ENCODE measurements at regions not wholly inside any gene's neighbourhood (a gene's known extent, or its start where the extent isn't known, plus 50 kb on each side); places are given as distances from the start of the nearest gene placed in this dataset.

DNA sequence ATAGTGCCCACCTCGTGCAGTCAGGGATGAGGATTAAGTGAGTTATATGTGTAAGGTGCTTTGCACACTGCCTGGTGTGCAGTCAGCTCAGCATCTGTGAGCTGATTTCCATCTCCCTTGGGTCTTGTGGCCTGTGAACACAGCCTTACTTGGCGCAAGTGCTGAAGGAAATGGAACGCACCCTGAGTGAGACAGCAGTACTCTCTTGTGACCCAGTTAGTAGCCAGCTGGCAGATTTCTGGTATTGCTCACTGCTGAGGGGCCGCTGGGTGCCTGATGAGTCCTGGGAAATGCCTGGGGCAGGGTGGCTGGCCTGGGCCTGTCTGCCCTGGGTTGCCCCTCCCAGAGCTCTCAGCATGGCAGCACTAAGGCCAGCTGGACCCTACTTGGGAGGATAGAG lies 90.9 kb upstream of the BOD1 start:
- CTCF ChIA-PET: interaction anchor here (0.7 kb wide), 1 partner anchor 80 kb away, joined by 4 read pairs; no protein-coding TSS in a partner anchor
- no peaks in the 10 kb centered on the region for H3K4me1 ChIP-seq (ENCODE audit: control insufficient read depth, insufficient read depth, low read length)

DNA sequence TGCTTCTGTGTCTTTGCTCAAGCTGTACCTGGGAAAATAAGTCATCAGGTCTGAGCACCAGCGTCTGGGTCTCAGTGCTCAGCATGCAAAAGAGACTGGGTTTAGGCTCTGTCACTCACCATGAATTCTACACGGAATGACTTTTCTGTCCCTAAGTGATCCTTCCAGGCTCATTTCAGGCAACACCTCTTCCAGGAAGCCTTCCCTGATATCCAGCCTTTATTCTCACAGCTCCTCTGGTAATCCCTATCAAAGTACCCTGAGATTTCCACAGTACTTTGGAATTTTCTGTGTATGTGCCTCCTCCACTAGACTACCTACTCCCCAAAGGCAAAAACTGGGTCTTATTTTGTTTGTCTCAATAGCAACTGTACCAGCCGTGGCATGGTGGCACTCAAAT lies 92.7 kb upstream of the BOD1 start:
- H3K4me3 ChIP-seq (ENCODE audit: low read depth, low read length): no peak overlapping the region
- CTCF ChIA-PET: interaction anchor here (0.6 kb wide), 1 partner anchor 17 kb away, joined by 3 read pairs; no protein-coding TSS in a partner anchor
- H3K9me3 ChIP-seq (ENCODE audit: control insufficient read depth, insufficient read depth, low read depth, low read length): no peaks in the 10 kb centered on the region
- H3K36me3 ChIP-seq (ENCODE audit: control insufficient read depth in 2 of 2, insufficient read depth in 1 of 2, low read length in 2 of 2): no peaks in the 10 kb centered on the region
- H3K4me1 ChIP-seq (ENCODE audit: control insufficient read depth, insufficient read depth, low read length): no peaks in the 10 kb centered on the region
- no peak overlapping the region for H3K27ac ChIP-seq (ENCODE audit: extremely low read depth, low read depth, low read length)
- TF ChIP-seq, protein P1, sequence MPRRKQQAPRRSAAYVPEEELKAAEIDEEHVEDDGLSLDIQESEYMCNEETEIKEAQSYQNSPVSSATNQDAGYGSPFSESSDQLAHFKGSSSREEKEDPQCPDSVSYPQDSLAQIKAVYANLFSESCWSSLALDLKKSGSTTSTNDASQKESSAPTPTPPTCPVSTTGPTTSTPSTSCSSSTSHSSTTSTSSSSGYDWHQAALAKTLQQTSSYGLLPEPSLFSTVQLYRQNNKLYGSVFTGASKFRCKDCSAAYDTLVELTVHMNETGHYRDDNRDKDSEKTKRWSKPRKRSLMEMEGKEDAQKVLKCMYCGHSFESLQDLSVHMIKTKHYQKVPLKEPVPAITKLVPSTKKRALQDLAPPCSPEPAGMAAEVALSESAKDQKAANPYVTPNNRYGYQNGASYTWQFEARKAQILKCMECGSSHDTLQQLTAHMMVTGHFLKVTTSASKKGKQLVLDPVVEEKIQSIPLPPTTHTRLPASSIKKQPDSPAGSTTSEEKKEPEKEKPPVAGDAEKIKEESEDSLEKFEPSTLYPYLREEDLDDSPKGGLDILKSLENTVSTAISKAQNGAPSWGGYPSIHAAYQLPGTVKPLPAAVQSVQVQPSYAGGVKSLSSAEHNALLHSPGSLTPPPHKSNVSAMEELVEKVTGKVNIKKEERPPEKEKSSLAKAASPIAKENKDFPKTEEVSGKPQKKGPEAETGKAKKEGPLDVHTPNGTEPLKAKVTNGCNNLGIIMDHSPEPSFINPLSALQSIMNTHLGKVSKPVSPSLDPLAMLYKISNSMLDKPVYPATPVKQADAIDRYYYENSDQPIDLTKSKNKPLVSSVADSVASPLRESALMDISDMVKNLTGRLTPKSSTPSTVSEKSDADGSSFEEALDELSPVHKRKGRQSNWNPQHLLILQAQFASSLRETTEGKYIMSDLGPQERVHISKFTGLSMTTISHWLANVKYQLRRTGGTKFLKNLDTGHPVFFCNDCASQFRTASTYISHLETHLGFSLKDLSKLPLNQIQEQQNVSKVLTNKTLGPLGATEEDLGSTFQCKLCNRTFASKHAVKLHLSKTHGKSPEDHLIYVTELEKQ (tag by site-specific recombination; IDR thresholded peaks at IDR 0.05; ENCODE audit: borderline replicate concordance): no peak
- TF ChIP-seq ZNF530 (tag by site-specific recombination; IDR thresholded peaks at IDR 0.05; ENCODE audit: low read depth): no peak
- TF ChIP-seq, protein P2, sequence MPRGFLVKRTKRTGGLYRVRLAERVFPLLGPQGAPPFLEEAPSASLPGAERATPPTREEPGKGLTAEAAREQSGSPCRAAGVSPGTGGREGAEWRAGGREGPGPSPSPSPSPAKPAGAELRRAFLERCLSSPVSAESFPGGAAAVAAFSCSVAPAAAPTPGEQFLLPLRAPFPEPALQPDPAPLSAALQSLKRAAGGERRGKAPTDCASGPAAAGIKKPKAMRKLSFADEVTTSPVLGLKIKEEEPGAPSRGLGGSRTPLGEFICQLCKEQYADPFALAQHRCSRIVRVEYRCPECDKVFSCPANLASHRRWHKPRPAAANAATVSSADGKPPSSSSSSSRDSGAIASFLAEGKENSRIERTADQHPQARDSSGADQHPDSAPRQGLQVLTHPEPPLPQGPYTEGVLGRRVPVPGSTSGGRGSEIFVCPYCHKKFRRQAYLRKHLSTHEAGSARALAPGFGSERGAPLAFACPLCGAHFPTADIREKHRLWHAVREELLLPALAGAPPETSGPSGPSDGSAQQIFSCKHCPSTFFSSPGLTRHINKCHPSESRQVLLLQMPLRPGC (tag by site-specific recombination; IDR thresholded peaks at IDR 0.05): no peak
- no peak for TF ChIP-seq KLF9 (tag by site-specific recombination; IDR thresholded peaks at IDR 0.05; ENCODE audit: low read depth)
- TF ChIP-seq ZNF394 (tag by site-specific recombination; IDR thresholded peaks at IDR 0.05; ENCODE audit: borderline replicate concordance): no peak
- no peak for TF ChIP-seq ZNF133 (tag by site-specific recombination; IDR thresholded peaks at IDR 0.05)
- no peak for TF ChIP-seq OVOL3 (tag by site-specific recombination; IDR thresholded peaks at IDR 0.05)
- TF ChIP-seq, protein P3, sequence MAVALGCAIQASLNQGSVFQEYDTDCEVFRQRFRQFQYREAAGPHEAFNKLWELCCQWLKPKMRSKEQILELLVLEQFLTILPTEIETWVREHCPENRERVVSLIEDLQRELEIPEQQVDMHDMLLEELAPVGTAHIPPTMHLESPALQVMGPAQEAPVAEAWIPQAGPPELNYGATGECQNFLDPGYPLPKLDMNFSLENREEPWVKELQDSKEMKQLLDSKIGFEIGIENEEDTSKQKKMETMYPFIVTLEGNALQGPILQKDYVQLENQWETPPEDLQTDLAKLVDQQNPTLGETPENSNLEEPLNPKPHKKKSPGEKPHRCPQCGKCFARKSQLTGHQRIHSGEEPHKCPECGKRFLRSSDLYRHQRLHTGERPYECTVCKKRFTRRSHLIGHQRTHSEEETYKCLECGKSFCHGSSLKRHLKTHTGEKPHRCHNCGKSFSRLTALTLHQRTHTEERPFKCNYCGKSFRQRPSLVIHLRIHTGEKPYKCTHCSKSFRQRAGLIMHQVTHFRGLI (tag by site-specific recombination; IDR thresholded peaks at IDR 0.05): no peak
- no peak for TF ChIP-seq ZIC2 (tag by site-specific recombination; IDR thresholded peaks at IDR 0.05)
- no peak for TF ChIP-seq GFI1B (tag by site-specific recombination; IDR thresholded peaks at IDR 0.05)
- TF ChIP-seq YY1 (tag by site-specific recombination; IDR thresholded peaks at IDR 0.05): no peak
- TF ChIP-seq ZNF311 (tag by site-specific recombination; IDR thresholded peaks at IDR 0.05; ENCODE audit: borderline replicate concordance): no peak
- TF ChIP-seq ZNF707 (tag by site-specific recombination; IDR thresholded peaks at IDR 0.05): no peak
- TF ChIP-seq ZNF560 (tag by site-specific recombination; IDR thresholded peaks at IDR 0.05; ENCODE audit: borderline replicate concordance): no peak
- no peak for TF ChIP-seq ZNF10 (tag by site-specific recombination; IDR thresholded peaks at IDR 0.05)
- TF ChIP-seq TCF7L2 (IDR thresholded peaks at IDR 0.05; ENCODE audit: borderline replicate concordance, low read depth, low read length): no peak
- no peak for TF ChIP-seq ZNF621 (tag by site-specific recombination; IDR thresholded peaks at IDR 0.05)
- TF ChIP-seq ZNF292 (tag by site-specific recombination; IDR thresholded peaks at IDR 0.05; ENCODE audit: borderline replicate concordance, low read depth): no peak
- no peak for TF ChIP-seq ZNF37A (tag by site-specific recombination; IDR thresholded peaks at IDR 0.05)
- POLR2A ChIA-PET: no interaction called here

More for the DNA sequence above, 90.9 kb upstream of the BOD1 start:
- Histone ChIP-seq H3K9me3 (ENCODE audit: control insufficient read depth, insufficient read depth, low read depth, low read length) (no peaks in the 10 kb centered on the region), H3K4me3 (ENCODE audit: low read depth, low read length) (no peak overlapping the region), H3K36me3 (ENCODE audit: control insufficient read depth in 2 of 2, insufficient read depth in 1 of 2, low read length in 2 of 2) (no peaks in the 10 kb centered on the region), H3K27ac (ENCODE audit: extremely low read depth, low read depth, low read length) (no peak overlapping the region)
- no peak for TF ChIP-seq ZNF707 (tag by site-specific recombination; IDR thresholded peaks at IDR 0.05)
- peak; percentile 67 for TF ChIP-seq ZIC2 (tag by site-specific recombination; IDR thresholded peaks at IDR 0.05)
- no peak for TF ChIP-seq ZNF664 (tag by site-specific recombination; IDR thresholded peaks at IDR 0.05)
- TF ChIP-seq ZNF658 (tag by site-specific recombination; IDR thresholded peaks at IDR 0.05): no peak
- POLR2A ChIA-PET: no interaction called here

Measured in HEK293 (cell line).